T-helper 2 cell treated with Interferon-gamma antibody and Interleukin-4, amounts not matched to agents 5 μg/mL and 100 μg/mL, for 36 hours (primary cell): ENCODE measurements at regions not wholly inside any gene's neighbourhood (a gene's known extent, or its start where the extent isn't known, plus 50 kb on each side); places are given as distances from the start of the nearest gene placed in this dataset.
"Not testable (repeated sequence)": the region's sequence is repeated elsewhere in the genome, so short reads cannot be mapped to it uniquely, and the experiment has no call there.

Experiments used
- DNase-seq: peaks from one replicate; pipeline ENCODE4 v3.0.0; 2021; ENCODE audit warnings: low spot score
- H3K27ac Mint-ChIP-seq: one replicate; pipeline ENCODE4 v1.8.0; 2021; ENCODE audit warnings: mild to moderate bottlenecking, mixed read lengths
- H3K27me3 Mint-ChIP-seq: one replicate; pipeline ENCODE4 v1.8.0; 2021; ENCODE audit warnings: low read depth, mixed read lengths
- H3K36me3 Mint-ChIP-seq: one replicate; pipeline ENCODE4 v1.8.0; 2021; ENCODE audit warnings: low read depth, mixed read lengths
- H3K4me1 Mint-ChIP-seq: one replicate; pipeline ENCODE4 v1.8.0; 2021; ENCODE audit warnings: low read depth, mixed read lengths
- H3K4me3 Mint-ChIP-seq: one replicate; pipeline ENCODE4 v1.8.0; 2022; ENCODE audit warnings: mild to moderate bottlenecking, moderate library complexity, mixed read lengths
- H3K9me3 Mint-ChIP-seq: one replicate; pipeline ENCODE4 v1.8.0; 2021; ENCODE audit warnings: mixed read lengths

- no peak for DNase-seq
- Mint-ChIP-seq H3K27ac (no peak overlapping the region), H3K36me3 (no peaks in the 10 kb centered on the region), H3K9me3 (peaks cover 16% of the 10 kb centered on the region), H3K27me3 (no peaks in the 10 kb centered on the region), H3K4me1 (no peaks in the 10 kb centered on the region), H3K4me3 (no peak overlapping the region)
These were observed 553.8 kb downstream of the CENPC start for GRCh38 chr4:66991521-66991920.

GRCh38 chr4:66974665-66975064 is 570.6 kb downstream of the CENPC start:
- DNase-seq = no peak
- no peak overlapping the region for H3K4me3 Mint-ChIP-seq
- no peaks in the 10 kb centered on the region for H3K27me3 Mint-ChIP-seq
- no peak overlapping the region for H3K27ac Mint-ChIP-seq
- no peaks in the 10 kb centered on the region for H3K4me1 Mint-ChIP-seq
- H3K9me3 Mint-ChIP-seq = no peaks in the 10 kb centered on the region
- no peaks in the 10 kb centered on the region for H3K36me3 Mint-ChIP-seq

GRCh38 chr4:66972087-66972486 is 573.2 kb downstream of the CENPC start:
- H3K4me3 Mint-ChIP-seq = no peak overlapping the region
- no peaks in the 10 kb centered on the region for H3K9me3 Mint-ChIP-seq
- H3K27me3 Mint-ChIP-seq = no peaks in the 10 kb centered on the region
- H3K36me3 Mint-ChIP-seq = no peaks in the 10 kb centered on the region
- DNase-seq = no peak
- H3K4me1 Mint-ChIP-seq = no peaks in the 10 kb centered on the region
- H3K27ac Mint-ChIP-seq = no peak overlapping the region

GRCh38 chr4:66964467-66964866 is 580.8 kb downstream of the CENPC start:
- Mint-ChIP-seq H3K4me3 (no peak overlapping the region), H3K27me3 (no peaks in the 10 kb centered on the region), H3K9me3 (no peaks in the 10 kb centered on the region), H3K27ac (no peak overlapping the region), H3K36me3 (no peaks in the 10 kb centered on the region), H3K4me1 (no peaks in the 10 kb centered on the region)
- DNase-seq = no peak

- no peak overlapping the region for H3K27ac Mint-ChIP-seq
- no peak for DNase-seq
- H3K4me1 Mint-ChIP-seq = no peaks in the 10 kb centered on the region
- no peaks in the 10 kb centered on the region for H3K27me3 Mint-ChIP-seq
- H3K36me3 Mint-ChIP-seq = no peaks in the 10 kb centered on the region
- H3K4me3 Mint-ChIP-seq = no peak overlapping the region
- H3K9me3 Mint-ChIP-seq = peaks cover 4% of the 10 kb centered on the region
These were observed 582.2 kb downstream of the CENPC start for GRCh38 chr4:66963084-66963483.

GRCh38 chr4:66959207-66959606 is 586.1 kb downstream of the CENPC start:
- no peaks in the 10 kb centered on the region for H3K36me3 Mint-ChIP-seq
- H3K4me1 Mint-ChIP-seq = no peaks in the 10 kb centered on the region
- DNase-seq = no peak
- H3K27ac Mint-ChIP-seq = no peak overlapping the region
- no peak overlapping the region for H3K4me3 Mint-ChIP-seq
- no peaks in the 10 kb centered on the region for H3K27me3 Mint-ChIP-seq
- H3K9me3 Mint-ChIP-seq = peaks cover 4% of the 10 kb centered on the region

GRCh38 chr4:66956852-66957251 is 588.5 kb downstream of the CENPC start:
- no peaks in the 10 kb centered on the region for H3K36me3 Mint-ChIP-seq
- H3K27me3 Mint-ChIP-seq = no peaks in the 10 kb centered on the region

GRCh38 chr4:66956426-66956825 is 588.9 kb downstream of the CENPC start:
- no peaks in the 10 kb centered on the region for H3K4me1 Mint-ChIP-seq
- no peaks in the 10 kb centered on the region for H3K36me3 Mint-ChIP-seq
- H3K9me3 Mint-ChIP-seq = peaks cover 4% of the 10 kb centered on the region
- no peak for DNase-seq
- no peak overlapping the region for H3K27ac Mint-ChIP-seq
- no peak overlapping the region for H3K4me3 Mint-ChIP-seq
- H3K27me3 Mint-ChIP-seq = no peaks in the 10 kb centered on the region

More at GRCh38 chr4:66956852-66957251, 588.5 kb downstream of the CENPC start:
- no peaks in the 10 kb centered on the region for H3K4me1 Mint-ChIP-seq
- peaks cover 4% of the 10 kb centered on the region for H3K9me3 Mint-ChIP-seq
- H3K4me3 Mint-ChIP-seq = no peak overlapping the region
- DNase-seq = no peak
- no peak overlapping the region for H3K27ac Mint-ChIP-seq

- no peak overlapping the region for H3K4me3 Mint-ChIP-seq
- H3K4me1 Mint-ChIP-seq = no peaks in the 10 kb centered on the region
- no peaks in the 10 kb centered on the region for H3K27me3 Mint-ChIP-seq
- H3K27ac Mint-ChIP-seq = no peak overlapping the region
- no peak for DNase-seq
- peaks cover 4% of the 10 kb centered on the region for H3K9me3 Mint-ChIP-seq
- no peaks in the 10 kb centered on the region for H3K36me3 Mint-ChIP-seq
These were observed 589.5 kb downstream of the CENPC start for GRCh38 chr4:66955784-66956183.

- no peaks in the 10 kb centered on the region for H3K4me1 Mint-ChIP-seq
- H3K27ac Mint-ChIP-seq = no peak overlapping the region
These were observed 595.9 kb downstream of the CENPC start for GRCh38 chr4:66949419-66949818.

GRCh38 chr4:66946761-66947160 is 598.5 kb downstream of the CENPC start:
- Mint-ChIP-seq H3K4me1 (no peaks in the 10 kb centered on the region), H3K27me3 (no peaks in the 10 kb centered on the region), H3K36me3 (no peaks in the 10 kb centered on the region), H3K27ac (no peak overlapping the region), H3K9me3 (peaks cover 6% of the 10 kb centered on the region), H3K4me3 (no peak overlapping the region)
- DNase-seq = no peak

More at GRCh38 chr4:66949419-66949818, 595.9 kb downstream of the CENPC start:
- Mint-ChIP-seq H3K9me3 (no peaks in the 10 kb centered on the region), H3K36me3 (no peaks in the 10 kb centered on the region), H3K4me3 (no peak overlapping the region), H3K27me3 (no peaks in the 10 kb centered on the region)
- DNase-seq = no peak

GRCh38 chr4:66943112-66943511 is 602.2 kb downstream of the CENPC start:
- DNase-seq = no peak
- Mint-ChIP-seq H3K27ac (no peak overlapping the region), H3K27me3 (no peaks in the 10 kb centered on the region), H3K4me1 (no peaks in the 10 kb centered on the region), H3K36me3 (no peaks in the 10 kb centered on the region), H3K9me3 (peaks cover 6% of the 10 kb centered on the region), H3K4me3 (no peak overlapping the region)

- not testable (repeated sequence) for H3K4me3 Mint-ChIP-seq, DNase-seq, H3K36me3 Mint-ChIP-seq, H3K27me3 Mint-ChIP-seq, H3K9me3 Mint-ChIP-seq, H3K4me1 Mint-ChIP-seq, H3K27ac Mint-ChIP-seq
These were observed 613.3 kb downstream of the CENPC start for GRCh38 chr4:66931981-66932380.

GRCh38 chr4:66930206-66930605 is 615.1 kb downstream of the CENPC start:
- no peaks in the 10 kb centered on the region for H3K36me3 Mint-ChIP-seq
- no peaks in the 10 kb centered on the region for H3K4me1 Mint-ChIP-seq
- no peak overlapping the region for H3K27ac Mint-ChIP-seq
- no peak overlapping the region for H3K4me3 Mint-ChIP-seq
- H3K27me3 Mint-ChIP-seq = no peaks in the 10 kb centered on the region
- no peaks in the 10 kb centered on the region for H3K9me3 Mint-ChIP-seq
- no peak for DNase-seq

GRCh38 chr4:66929748-66930147 is 615.6 kb downstream of the CENPC start:
- Mint-ChIP-seq H3K9me3 (no peaks in the 10 kb centered on the region), H3K4me3 (no peak overlapping the region), H3K27ac (no peak overlapping the region), H3K27me3 (no peaks in the 10 kb centered on the region), H3K4me1 (no peaks in the 10 kb centered on the region), H3K36me3 (no peaks in the 10 kb centered on the region)
- DNase-seq = no peak
